ENCODE measurements at regions not wholly inside any gene's neighbourhood (a gene's known extent, or its start where the extent isn't known, plus 50 kb on each side); places are given as distances from the start of the nearest gene placed in this dataset.

- no peak for DNase-seq (ENCODE audit: low read depth)
Observed at GRCh38 chr7:136174477-136175125, 197.4 kb upstream of the MTPN start.

GRCh38 chr7:136173874-136174273 is 196.7 kb upstream of the MTPN start:
- DNase-seq (ENCODE audit: low read depth), result no peak

GRCh38 chr7:136171233-136171632 is 194.1 kb upstream of the MTPN start:
- DNase-seq (ENCODE audit: low read depth), result no peak

- no peak for DNase-seq (ENCODE audit: low read depth)
Observed at GRCh38 chr7:136168821-136169220, 191.7 kb upstream of the MTPN start.

- DNase-seq (ENCODE audit: low read depth), result no peak
Observed at GRCh38 chr7:136167991-136168390, 190.8 kb upstream of the MTPN start.

GRCh38 chr7:136166521-136166920 is 189.4 kb upstream of the MTPN start:
- no peak for DNase-seq (ENCODE audit: low read depth)

DNA sequence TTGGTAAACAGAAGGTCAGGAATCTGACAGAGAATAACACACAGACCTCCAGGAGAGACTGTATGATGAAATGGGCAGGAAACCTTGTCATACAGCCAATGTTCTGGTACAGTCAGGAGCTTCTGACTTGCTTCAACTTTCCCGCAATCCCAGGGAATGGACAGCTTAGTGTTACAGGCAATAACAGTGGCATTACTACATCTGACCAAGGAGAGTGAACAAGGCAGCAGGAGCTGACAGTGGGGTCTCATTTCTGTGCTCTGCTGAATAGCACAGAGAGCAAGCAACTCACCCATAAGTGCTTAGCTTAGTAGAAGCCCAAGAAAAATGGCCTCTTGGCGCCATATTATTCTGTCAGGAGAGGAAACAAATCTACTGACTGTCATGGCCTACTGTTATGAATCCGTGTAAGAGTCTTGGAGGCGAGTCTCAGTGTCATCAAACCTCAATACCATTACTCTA is 186.2 kb upstream of the MTPN start:
- no peak for DNase-seq (ENCODE audit: low read depth)

- DNase-seq (ENCODE audit: low read depth), result no peak
Observed at GRCh38 chr7:136150311-136150710, 173.2 kb upstream of the MTPN start.

DNA sequence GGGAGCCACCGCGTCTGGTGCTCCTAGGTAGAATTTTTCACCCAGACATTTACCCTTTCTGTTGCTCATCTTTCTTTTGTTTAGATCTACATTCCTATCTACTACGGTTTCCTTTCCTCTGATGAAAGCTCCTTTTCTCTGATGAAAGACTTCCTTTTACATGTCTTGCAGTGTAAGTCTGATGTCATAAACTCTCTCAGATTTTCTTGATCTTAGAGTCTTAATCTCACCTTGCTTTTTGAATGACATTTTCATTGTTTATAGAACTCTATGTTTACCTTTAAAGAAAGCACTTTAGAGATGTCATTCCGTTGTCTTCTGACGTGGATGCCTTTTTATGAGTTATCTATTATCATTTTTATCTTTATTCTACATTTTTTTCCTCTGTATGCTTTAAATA is 171.8 kb upstream of the MTPN start:
- DNase-seq (ENCODE audit: low read depth), result no peak

GRCh38 chr7:136146925-136147324 is 169.8 kb upstream of the MTPN start:
- no peak for DNase-seq (ENCODE audit: low read depth)

DNA sequence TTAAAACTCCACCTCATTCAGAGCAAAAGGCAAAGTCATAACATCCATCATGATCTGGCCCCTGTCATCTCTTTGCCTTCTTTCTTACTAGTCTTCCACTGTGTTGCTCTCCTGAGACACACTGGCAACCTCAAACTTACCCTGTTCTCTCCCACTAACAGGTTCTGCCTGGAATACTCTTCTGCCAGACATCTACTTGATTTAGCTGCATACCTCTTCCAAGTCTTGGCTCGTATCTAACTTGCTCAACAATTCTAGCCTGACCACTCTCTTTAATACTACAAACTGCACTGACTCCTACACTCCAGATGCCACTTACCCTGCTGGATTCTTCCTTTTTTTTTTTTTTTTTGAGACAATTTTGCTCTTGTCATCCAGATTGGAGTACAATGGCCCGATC is 167.0 kb upstream of the MTPN start:
- DNase-seq (ENCODE audit: low read depth), result no peak

GRCh38 chr7:136143271-136143670 is 166.1 kb upstream of the MTPN start:
- DNase-seq (ENCODE audit: low read depth), result no peak

GRCh38 chr7:136142583-136142982 is 165.4 kb upstream of the MTPN start:
- no peak for DNase-seq (ENCODE audit: low read depth)

DNA sequence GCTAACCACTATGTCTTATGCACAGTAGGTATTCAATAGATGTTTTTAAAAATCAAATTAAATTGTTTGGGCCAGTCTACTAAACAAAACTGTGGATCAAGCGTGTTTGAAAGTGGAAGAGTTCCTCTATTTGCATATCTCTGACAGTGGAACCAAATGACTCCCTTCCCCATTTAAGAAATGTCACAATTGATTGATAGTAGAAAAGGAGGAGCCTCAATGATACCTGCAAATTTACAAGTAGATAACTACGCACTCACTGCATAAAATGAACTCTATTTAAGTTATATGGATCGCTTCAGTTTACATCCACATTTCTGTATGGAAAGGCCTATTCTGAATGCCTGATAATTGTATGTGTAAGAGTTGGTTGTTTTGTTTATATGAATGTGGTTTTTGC is 163.3 kb upstream of the MTPN start:
- DNase-seq (ENCODE audit: low read depth), result no peak

DNA sequence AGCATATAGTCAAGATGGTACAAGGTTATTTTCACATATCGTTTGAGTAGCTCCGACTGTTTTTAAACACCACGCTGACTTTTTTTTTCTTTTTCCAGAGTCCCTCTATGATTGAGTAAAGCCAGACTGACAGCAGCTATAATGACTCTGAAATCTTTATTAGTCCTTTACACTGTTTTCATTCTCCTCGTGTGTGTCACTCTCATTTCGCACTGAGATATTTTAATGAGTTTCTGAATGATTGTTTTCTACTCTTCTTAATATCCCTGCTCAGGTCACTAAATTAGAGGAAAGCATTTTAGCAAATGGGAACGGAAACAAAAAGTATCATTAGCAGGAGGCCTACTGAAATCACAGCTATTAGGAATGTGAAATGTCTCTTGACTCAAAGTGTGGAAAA is 162.3 kb upstream of the MTPN start:
- DNase-seq (ENCODE audit: low read depth), result no peak

- DNase-seq (ENCODE audit: low read depth), result no peak
Observed at GRCh38 chr7:136138991-136139390, 161.8 kb upstream of the MTPN start.

DNA sequence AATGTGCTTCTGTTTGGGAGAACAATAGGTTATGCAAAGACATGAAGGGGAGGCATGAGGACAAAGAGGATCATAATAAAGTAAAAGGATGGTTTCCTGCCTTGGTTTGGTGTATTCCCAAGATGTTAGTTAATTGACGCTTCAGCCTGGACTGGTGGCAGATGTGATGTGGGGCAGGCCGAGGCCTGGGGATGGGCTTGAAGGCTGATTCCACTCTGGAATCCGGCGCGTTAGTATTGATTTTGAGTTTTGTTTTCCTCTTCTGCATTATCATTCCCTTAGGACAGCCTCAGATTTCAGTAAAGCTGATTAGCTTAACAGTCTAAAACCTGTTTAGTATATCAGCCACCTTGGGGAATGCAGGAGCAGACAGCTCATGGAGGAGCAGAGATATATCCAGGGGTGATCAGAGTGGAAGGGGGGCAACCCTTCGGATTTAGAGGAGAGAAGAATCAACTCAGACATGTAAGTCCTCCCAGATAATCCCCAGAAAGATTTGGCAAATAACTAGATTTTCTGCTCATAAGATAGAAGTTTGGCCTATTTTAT is 159.8 kb upstream of the MTPN start:
- DNase-seq (ENCODE audit: low read depth), result no peak

DNA sequence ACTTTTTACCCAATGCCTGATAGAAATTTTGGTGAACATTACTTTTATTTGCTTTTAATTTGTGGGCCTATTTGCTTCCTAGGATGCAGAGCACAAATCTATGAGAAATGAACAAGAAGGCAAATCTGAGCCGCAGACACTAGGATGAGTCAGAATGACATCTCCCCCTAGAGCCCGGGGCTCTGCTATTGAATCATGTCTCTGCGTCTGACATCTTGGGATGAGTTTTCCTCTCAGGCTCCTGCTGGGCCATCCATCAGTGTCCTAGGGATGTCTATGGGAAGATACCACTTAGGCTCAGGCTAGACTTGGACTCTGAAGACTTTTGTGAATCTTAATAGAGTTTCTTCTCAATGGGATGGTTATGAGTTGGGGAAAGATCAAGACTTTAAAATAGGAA is 157.3 kb upstream of the MTPN start:
- no peak for DNase-seq (ENCODE audit: low read depth)

DNA sequence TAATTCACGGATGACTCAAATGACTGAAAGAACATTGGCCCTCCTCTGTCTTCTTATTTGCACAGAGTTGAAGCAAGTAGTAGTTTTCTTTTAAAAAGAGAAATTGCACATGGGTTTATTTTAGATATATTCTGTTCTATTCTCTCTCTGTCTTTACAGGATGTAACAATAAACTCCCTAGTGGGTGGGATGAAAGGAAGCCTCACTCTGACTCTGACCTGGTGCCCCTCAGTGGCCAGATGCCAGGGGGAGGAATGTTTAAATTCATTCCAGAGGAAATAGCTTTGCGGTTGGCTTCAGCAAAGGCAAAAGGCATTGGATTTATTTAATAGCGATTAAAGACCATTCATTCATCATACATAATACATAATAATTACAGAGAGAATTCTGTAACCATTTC is 156.4 kb upstream of the MTPN start:
- no peak for DNase-seq (ENCODE audit: low read depth)

GRCh38 chr7:136131304-136131630 is 154.1 kb upstream of the MTPN start:
- DNase-seq (ENCODE audit: low read depth), result no peak

DNA sequence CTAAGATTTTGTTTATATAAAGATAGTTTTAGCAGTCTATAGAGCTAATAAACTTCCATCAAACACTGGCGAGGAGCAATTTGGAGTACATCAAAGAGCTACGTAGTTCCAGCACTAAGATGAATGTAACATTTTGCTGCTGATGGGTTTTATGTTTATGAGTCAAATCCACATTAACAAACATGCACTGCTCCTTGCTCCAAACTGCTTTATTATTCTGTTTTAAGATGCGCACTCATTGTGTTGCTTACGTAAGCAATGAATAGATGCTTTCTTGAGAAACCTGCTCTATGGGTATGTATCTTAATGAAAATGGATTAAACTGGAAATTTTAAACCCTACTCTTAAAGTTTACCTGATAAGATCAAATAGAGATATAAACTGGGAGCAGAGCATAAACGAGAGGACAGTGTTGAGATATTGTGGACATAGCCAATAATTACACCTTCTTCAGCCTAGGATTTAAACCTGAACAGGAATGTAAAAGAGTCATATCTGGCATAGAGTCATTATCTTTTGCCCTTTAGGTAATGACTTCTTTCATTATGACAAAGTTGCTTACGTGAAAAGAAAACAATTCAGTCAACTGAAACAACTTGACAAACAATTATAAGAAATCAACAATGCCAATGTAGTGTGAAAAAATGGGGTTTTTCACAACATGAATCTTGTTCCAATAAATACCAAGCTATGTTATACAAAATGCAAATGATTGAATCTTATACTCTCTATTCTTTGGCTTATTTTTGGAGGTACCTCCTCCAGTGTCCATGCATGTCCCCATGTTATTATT is 153.5 kb upstream of the MTPN start:
- DNase-seq (ENCODE audit: low read depth), result no peak

DNA sequence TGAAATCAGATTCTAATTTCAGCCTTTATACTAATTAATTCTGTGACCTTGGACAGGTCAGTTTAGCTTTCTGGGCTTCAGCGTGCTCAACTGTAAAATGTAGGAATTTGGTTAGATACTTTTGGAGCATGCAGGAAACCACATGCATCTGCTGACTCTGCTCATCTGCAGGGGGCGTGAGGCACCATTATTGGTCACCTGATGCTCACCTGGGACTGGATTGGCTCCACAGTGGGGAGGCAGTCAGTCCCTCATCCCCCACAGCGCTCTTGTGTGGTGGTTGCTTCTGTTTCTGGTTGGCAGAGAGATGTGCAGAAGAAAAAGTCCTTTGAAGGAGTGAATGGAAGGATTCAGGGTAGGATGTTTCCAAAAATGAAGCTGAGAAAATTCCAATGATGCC is 150.9 kb upstream of the MTPN start:
- DNase-seq (ENCODE audit: low read depth), result no peak

DNA sequence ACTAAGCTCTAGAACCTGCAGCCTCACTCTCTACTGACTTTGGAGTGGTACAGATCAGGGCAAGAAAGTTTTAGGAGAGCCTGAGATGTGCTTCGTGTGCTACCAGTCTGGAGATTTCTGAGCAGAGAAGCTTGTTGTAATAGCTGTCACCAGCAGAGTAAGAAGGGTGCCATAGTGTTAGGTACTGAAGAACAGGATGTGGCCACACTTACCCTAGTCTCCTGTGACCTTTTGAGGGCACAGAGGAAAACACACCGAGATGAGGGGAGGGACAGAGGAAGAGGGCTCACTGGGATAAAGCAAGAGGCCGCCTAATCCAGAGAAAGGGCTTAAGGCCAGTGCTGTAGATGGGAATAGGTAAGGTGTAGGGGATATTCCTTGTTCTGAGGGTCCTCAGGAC is 146.2 kb upstream of the MTPN start:
- no peak for DNase-seq (ENCODE audit: low read depth)

- DNase-seq (ENCODE audit: low read depth), result no peak
Observed at GRCh38 chr7:136122026-136122425, 144.9 kb upstream of the MTPN start.

Data from activated T-cell treated with anti-CD3 and anti-CD28 coated beads for 24 hours (primary cell).